HG03457 (cell line): ENCODE measurements at regions not wholly inside any gene's neighbourhood (a gene's known extent, or its start where the extent isn't known, plus 50 kb on each side); places are given as distances from the start of the nearest gene placed in this dataset.
"Not testable (repeated sequence)": the region's sequence is repeated elsewhere in the genome, so short reads cannot be mapped to it uniquely, and the experiment has no call there.

Experiments used
- ATAC-seq: cut with Tn5 transposase; IDR thresholded peaks from one replicate; pipeline ENCODE4 v1.9.1; 2021; ENCODE audit warnings: moderate number of reproducible peaks; ENCODE audit not compliant: unreplicated experiment

DNA sequence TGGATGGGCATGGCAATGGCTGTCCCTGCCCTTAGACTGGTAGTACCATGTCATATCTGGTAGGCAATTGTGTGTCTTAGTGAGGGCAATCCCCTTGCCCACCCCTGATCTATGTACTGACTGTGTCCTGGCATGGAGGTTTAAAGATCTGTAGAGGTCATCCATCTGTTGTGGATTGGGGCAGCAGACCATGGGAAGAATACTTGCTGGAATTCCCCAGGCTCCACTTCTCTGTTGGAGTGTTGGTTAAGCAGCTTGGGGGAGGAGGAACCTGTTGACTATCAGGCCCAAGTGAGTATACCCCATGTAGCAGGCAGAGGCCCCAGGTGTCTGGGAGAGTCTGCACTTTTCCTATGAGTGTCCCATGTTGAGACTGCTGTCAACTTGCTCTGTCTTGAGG lies 246.7 kb upstream of the DIPK2B start:
- no peak for ATAC-seq

GRCh38 chrX:45445745-45446412 lies 245.2 kb upstream of the DIPK2B start:
- no peak for ATAC-seq

DNA sequence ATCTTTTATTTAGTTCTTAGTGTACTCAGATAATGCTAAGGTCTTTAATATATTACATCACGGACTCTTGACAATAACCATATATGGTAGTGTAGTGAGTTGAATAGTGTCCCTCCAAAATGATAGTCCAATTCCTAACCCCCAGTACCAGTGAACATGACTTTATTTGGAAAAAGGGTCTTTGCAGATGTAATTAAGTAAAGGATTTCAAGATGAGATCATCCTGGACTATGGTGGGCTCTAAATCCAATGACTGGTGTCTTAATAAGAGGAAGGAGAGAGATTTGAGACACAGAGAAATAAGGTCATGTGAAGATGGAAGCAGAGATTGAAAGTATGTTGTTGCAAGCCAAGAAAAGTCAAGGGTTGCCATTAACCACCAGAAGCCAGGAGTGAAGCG lies 236.5 kb upstream of the DIPK2B start:
- no peak for ATAC-seq

DNA sequence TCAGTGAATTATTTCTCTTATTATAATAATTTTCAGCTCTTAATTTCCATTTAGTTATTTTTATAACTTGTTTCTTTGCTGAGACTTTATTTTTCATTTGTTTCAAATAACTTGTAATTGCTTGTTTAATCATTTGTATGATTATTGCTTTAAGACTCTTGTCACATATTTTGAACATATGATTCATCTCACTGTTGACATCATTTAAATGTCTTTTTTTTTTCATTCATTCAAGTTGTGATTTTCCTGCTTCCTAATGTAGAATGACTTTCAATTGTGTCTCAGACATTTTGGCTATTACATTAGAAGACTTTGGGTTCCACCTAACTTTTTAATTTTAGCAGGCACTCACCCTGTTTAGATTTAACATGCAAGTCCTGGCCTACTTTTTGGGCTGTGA lies 234.8 kb upstream of the DIPK2B start:
- no peak for ATAC-seq

GRCh38 chrX:45434231-45434630 lies 233.6 kb upstream of the DIPK2B start:
- no peak for ATAC-seq

- ATAC-seq, result no peak
These were observed 228.2 kb upstream of the DIPK2B start for GRCh38 chrX:45428831-45429230.

DNA sequence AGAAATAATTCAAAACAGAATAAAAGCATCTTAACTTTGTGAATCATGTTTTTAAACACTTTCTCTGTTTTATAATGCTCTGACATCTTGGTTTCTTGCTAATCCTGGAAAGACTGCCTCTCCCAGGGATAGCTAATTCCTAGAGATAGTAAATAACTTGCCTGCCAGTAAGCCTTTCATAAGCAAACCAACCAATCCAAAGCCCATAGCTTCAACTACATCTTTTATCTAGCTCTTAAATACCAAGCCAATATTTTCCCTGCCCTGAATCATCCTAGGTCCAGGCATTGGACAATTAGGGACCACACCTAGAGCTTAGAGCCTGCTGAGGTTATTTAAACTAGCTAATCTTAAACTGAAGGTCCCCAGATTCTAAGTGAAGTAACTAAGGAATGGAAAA lies 223.7 kb upstream of the DIPK2B start:
- no peak for ATAC-seq

DNA sequence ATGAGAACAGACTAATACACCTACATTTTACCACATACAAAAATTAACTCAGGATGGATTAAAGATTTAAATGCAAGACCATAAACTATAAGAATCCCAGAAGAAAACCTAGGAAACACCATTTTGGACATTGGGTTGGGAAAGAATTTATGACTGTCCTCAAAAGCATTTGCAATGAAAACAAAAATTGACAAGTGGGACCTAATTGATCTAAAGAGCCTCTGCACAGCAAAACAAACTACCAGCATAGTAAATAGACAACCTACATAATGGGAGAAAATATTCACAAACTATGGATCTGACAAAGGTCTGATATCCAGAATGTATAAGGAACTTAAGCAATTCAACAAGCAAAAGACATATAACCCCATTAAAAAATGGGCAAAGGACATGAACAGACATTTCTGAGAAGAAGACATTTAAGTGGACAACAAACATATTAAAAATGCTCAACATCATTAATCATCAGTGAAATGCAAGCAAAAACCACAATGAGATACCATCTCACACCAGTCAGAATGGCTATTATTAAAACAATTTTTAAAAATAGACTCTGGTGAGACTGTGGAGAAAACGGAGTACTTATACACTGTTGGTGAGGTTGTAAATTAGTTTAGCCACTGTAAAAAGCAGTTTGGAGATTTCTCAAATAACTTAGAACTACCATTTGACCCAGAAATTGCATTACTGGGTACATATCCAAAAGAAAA lies 221.7 kb upstream of the DIPK2B start:
- no peak for ATAC-seq

- ATAC-seq, result no peak
These were observed 221.1 kb upstream of the DIPK2B start for GRCh38 chrX:45421806-45422205.

- ATAC-seq, result no peak
These were observed 203.5 kb upstream of the DIPK2B start for GRCh38 chrX:45404206-45404605.

DNA sequence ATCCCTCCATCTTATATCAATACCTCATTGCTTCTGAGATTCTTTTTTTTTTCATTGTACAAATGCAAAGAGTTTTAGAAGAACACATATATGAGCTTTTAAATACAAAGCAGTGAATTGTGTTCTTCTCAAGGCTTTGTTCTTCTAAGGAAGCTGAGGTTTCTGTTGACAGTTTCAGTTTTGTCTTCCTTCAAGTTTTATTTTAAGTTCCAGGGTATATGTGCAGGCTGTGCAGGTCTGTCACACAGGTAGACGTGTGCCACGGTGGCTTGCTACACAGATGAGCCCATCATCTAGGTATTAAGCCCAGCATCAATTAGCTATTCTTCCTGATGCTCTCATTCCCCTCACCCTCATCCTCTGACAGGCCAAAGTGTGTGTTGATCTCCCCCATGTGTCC lies 201.2 kb upstream of the DIPK2B start:
- ATAC-seq, result no peak

- ATAC-seq, result not testable (repeated sequence)
These were observed 200.5 kb upstream of the DIPK2B start for GRCh38 chrX:45400951-45401725.

DNA sequence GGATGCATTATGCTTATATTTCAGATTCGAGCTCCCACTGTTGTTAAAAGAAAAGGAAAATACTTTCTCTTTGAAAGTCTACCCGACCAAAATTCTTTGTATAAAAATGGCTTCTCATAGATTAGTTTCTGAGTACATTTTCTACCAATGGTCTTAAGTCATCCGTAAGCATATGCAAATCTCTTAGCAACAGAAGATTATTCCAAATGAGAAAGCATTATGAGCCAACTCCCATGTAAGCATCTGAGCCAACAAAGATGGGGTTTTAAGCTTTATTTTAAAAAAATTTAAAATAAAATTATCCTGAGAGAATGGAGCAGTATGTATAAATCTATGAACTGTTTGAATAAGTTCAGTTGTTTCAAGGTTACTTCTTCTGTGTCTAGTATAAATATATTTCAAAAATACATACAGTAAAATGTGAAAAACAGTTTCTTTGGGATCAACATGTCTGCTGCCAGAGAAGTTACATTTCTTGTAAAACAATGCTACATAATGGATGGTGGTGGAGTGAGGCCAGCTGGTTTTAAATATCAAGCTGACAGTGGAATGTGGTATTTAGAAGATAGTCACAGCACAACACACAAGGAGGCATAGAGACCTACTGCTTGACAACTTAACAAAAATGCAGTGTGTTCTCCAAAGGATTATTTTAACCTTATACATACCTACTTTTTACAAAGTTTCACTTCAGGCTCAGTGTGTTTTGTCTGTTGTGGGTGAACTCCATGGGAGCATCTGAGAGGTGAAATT lies 199.5 kb upstream of the DIPK2B start:
- ATAC-seq, result no peak

- ATAC-seq, result no peak
These were observed 185.1 kb upstream of the DIPK2B start for GRCh38 chrX:45385757-45386156.

DNA sequence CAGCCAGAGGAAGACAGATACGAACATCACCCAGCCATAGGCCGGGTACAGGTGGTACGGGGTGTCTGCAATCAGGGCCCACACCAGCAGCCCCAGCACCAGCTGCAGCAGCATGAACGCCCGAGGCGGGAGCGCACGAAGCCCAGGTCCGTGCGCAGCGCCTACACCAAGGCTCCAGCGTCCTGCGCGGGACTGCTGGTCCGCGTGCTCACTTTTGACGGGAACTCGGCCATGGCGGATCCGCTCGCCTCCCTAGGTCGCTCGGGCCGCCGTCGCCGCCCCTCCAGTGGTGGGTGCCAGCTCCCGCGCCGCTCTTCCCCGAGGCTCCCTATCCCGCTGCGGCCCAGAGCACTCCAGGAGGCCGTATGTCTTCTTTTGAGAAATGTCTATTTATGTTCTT lies 181.2 kb upstream of the DIPK2B start:
- ATAC-seq, result no peak

- no peak for ATAC-seq
These were observed 180.7 kb upstream of the DIPK2B start for GRCh38 chrX:45381366-45381765.

GRCh38 chrX:45379236-45379635 lies 178.6 kb upstream of the DIPK2B start:
- ATAC-seq, result no peak

DNA sequence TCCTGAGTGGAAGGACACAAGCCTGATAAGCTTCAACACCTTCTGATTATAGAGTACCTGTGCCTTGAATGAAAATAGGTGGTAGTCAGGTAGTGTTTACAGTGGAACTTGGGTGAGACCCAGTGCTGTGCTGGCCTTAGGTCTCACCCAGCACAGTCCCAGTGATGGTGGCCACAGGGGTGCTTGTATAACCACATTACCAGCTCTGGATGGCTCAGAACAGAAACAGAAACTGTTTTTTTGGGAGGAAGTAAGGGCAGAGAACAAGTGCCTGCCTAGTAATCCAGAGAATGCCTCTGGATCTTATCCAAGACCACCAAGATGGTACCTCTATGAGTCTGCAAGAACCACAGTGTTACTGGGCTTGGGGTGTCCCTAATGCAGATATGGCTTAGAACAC lies 171.5 kb upstream of the DIPK2B start:
- no peak for ATAC-seq

DNA sequence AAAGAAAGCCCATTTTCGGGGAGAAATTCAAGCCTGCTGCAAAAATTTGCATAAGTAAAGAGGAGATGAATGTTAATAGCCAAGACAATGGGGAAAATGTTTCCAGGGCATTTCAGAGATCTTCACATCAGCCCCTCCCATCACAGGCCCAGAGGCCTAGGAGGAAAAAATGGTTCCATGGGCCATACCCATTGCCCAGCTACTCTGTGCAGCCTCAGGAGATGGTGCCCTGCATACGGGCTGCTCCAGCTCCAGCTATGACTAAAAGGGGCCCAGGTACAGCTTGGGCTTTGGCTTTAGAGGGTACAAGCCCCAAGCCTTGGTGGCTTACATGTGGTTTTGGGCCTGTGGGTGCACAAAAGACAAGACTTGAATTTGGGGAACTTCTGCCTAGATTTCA lies 168.0 kb upstream of the DIPK2B start:
- ATAC-seq, result no peak

DNA sequence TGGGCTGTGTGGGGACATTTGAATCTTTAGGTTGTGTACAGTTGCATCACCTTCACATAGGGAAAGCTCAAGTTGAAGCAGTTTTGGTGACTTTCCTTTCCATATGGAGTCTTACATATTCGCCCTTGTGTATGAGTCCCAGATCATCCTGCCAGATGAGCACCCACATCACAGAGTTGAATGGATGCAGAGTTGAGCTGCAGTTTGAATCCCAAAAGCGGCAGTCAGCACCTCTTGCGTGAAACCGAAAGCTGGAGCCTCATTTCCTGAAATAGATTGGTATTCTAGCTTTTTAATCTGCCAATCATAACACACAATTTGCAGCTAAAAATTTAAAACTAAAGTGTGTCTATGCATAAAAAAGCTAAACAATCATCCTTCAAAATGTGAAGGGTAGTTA lies 162.9 kb upstream of the DIPK2B start:
- ATAC-seq, result no peak

DNA sequence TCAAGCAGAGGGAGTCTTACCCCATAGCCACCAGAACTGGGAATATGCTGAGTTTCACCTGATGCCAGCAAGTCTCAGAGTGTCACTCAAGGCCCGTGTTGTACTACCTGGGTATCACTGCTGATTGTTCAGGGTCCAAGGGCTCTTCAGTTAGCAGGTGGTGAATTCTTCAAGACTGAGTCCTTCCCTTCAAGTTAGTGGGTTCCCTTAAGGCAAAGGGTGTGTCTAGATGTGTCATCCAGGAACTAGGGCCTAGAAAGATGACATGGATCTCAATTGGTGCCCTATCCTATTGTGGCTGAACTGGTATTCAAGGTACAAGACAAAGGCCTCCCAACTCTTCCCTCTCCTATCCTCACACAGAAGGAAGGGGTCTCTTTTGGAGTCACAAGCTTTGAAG lies 159.9 kb upstream of the DIPK2B start:
- no peak for ATAC-seq
